Neutrophil (primary cell): ENCODE measurements at regions not wholly inside any gene's neighbourhood (a gene's known extent, or its start where the extent isn't known, plus 50 kb on each side); places are given as distances from the start of the nearest gene placed in this dataset.
A peak's percentile ranks its signal among the peaks of the same experiment; 100 is the strongest.

Source experiments
- H3K27ac ChIP-seq: fragments of 200-600 bp; sonication (generic); 2 replicates; pipeline ENCODE4 v1.5.1; 2016; ENCODE audit warnings: mild to moderate bottlenecking, moderate library complexity
- H3K27me3 ChIP-seq: fragments of 200-600 bp; sonication (generic); 2 replicates; pipeline ENCODE4 v1.6.0; 2016; ENCODE audit warnings: mild to moderate bottlenecking
- H3K36me3 ChIP-seq: fragments of 200-600 bp; sonication (generic); 2 replicates; pipeline ENCODE4 v1.5.1; 2017
- H3K4me1 ChIP-seq, 2 experiments: fragments of 200-600 bp in 1 of 2; sonication (generic) in 1 of 2; 1 replicate in 1 of 2; 2 replicates in 1 of 2; pipeline versions ENCODE4 v1.5.1 to v1.6.1; 2013 to 2016; ENCODE audit warnings: low read depth in 1 of 2, low read length in 1 of 2, mild to moderate bottlenecking in 1 of 2, moderate library complexity in 1 of 2; ENCODE audit not compliant: control insufficient read depth in 1 of 2, insufficient read depth in 1 of 2
- H3K4me3 ChIP-seq, 2 experiments: fragments of 200-600 bp in 1 of 2; sonication (generic) in 1 of 2; 1 replicate in 1 of 2; 2 replicates in 1 of 2; pipeline ENCODE4 v1.5.1; 2013 to 2016; ENCODE audit warnings: low read depth in 1 of 2, low read length in 1 of 2, mild to moderate bottlenecking in 1 of 2, moderate library complexity in 1 of 2
- H3K9me3 ChIP-seq: fragments of 200-600 bp; sonication (generic); 2 replicates; pipeline ENCODE4 v1.5.1; 2016
- CTCF ChIP-seq: fragments of 200-600 bp; sonication (generic); IDR thresholded peaks from 2 replicates; pipeline ENCODE4 v1.5.1; 2016; ENCODE audit warnings: antibody characterized with exemption

- peaks cover 24 to 25% of the 10 kb centered on the region in 2 experiments for H3K4me1 ChIP-seq
- H3K27me3 ChIP-seq: no peaks in the 10 kb centered on the region
- no peaks in the 10 kb centered on the region for H3K9me3 ChIP-seq
- no peak overlapping the region for H3K4me3 ChIP-seq
- TF ChIP-seq CTCF: no peak
- H3K27ac ChIP-seq: no peak overlapping the region
- H3K36me3 ChIP-seq: no peaks in the 10 kb centered on the region
Observed at GRCh38 chr11:10629411-10630002, 61.0 kb upstream of the LYVE1 start.

GRCh38 chr11:10628508-10629236 is 60.2 kb upstream of the LYVE1 start:
- no peak overlapping the region for H3K27ac ChIP-seq
- H3K36me3 ChIP-seq: no peaks in the 10 kb centered on the region
- TF ChIP-seq CTCF: no peak
- no peaks in the 10 kb centered on the region for H3K9me3 ChIP-seq
- peaks cover 33% of the 10 kb centered on the region in 2 experiments for H3K4me1 ChIP-seq
- no peaks in the 10 kb centered on the region for H3K27me3 ChIP-seq
- H3K4me3 ChIP-seq: no peak overlapping the region

GRCh38 chr11:10627816-10628215 is 59.4 kb upstream of the LYVE1 start:
- no peaks in the 10 kb centered on the region for H3K9me3 ChIP-seq
- no peaks in the 10 kb centered on the region for H3K27me3 ChIP-seq
- peaks cover 41 to 42% of the 10 kb centered on the region in 2 experiments for H3K4me1 ChIP-seq
- no peak overlapping the region for H3K4me3 ChIP-seq
- TF ChIP-seq CTCF: no peak
- H3K36me3 ChIP-seq: no peaks in the 10 kb centered on the region
- H3K27ac ChIP-seq: no peak overlapping the region

- no peaks in the 10 kb centered on the region for H3K9me3 ChIP-seq
- no peaks in the 10 kb centered on the region for H3K27me3 ChIP-seq
- no peak for TF ChIP-seq CTCF
- H3K36me3 ChIP-seq: no peaks in the 10 kb centered on the region
- peaks cover 47% of the 10 kb centered on the region in 2 experiments for H3K4me1 ChIP-seq
- no peak overlapping the region for H3K4me3 ChIP-seq
- no peak overlapping the region for H3K27ac ChIP-seq
Observed at GRCh38 chr11:10627291-10627690, 58.8 kb upstream of the LYVE1 start.

- peak overlapping the region; percentile 98 for H3K27ac ChIP-seq
- H3K27me3 ChIP-seq: no peaks in the 10 kb centered on the region
- H3K4me1 ChIP-seq: peaks cover 59 to 60% of the 10 kb centered on the region in 2 experiments
- H3K36me3 ChIP-seq: no peaks in the 10 kb centered on the region
- H3K4me3 ChIP-seq: no peak overlapping the region
- no peaks in the 10 kb centered on the region for H3K9me3 ChIP-seq
- no peak for TF ChIP-seq CTCF
Observed at GRCh38 chr11:10625982-10626311, 57.5 kb upstream of the LYVE1 start.
